Thyroid gland (tissue), 4 donors: ENCODE measurements at regions not wholly inside any gene's neighbourhood (a gene's known extent, or its start where the extent isn't known, plus 50 kb on each side); places are given as distances from the start of the nearest gene placed in this dataset.

Experiments
- DNase-seq, 2 donors: peaks; one replicate each; pipeline ENCODE4 v3.0.0-alpha.2; 2019
- H3K27ac ChIP-seq, 3 donors: fragments of 200-600 bp; sonication (generic); 1 replicate in 2 of 3; 2 replicates in 1 of 3; pipeline ENCODE4 v1.5.1; 2016 to 2019; ENCODE audit warnings: mild to moderate bottlenecking in 1 of 3, moderate library complexity in 1 of 3
- H3K27me3 ChIP-seq: fragments of 200-600 bp; sonication (generic); one replicate; pipeline ENCODE4 v1.5.1; 2019
- H3K36me3 ChIP-seq, 2 donors: fragments of 200-600 bp; sonication (generic); one replicate each; pipeline ENCODE4 v1.5.1; 2016 to 2019
- H3K4me1 ChIP-seq, 2 donors: fragments of 200-600 bp; sonication (generic); one replicate each; pipeline ENCODE4 v1.5.1; 2017 to 2019
- H3K4me3 ChIP-seq, 3 donors: fragments of 200-600 bp; sonication (generic); replicated peaks in 1 of 3; 1 replicate in 2 of 3; 2 replicates in 1 of 3; pipeline ENCODE4 v1.5.1; 2016; ENCODE audit warnings: mild to moderate bottlenecking in 1 of 3
- H3K9me3 ChIP-seq: fragments of 200-600 bp; sonication (generic); one replicate; pipeline ENCODE4 v1.5.1; 2017
- CTCF ChIP-seq, 6 experiments: fragments of 200-600 bp in 3 of 6; fragments of 450-650 bp in 3 of 6; sonication (generic) in 3 of 6; IDR thresholded peaks; one replicate each; pipeline ENCODE4 v1.5.1; 2016 to 2019; ENCODE audit warnings: antibody characterized with exemption in 6 of 6, mild to moderate bottlenecking in 2 of 6, inconsistent platforms in 1 of 6, moderate library complexity in 1 of 6
- POLR2A ChIP-seq, 2 donors: fragments of 450-650 bp; IDR thresholded peaks; one replicate each; pipeline ENCODE4 v1.6.1; 2017; ENCODE audit warnings: antibody characterized with exemption in 2 of 2, mild to moderate bottlenecking in 2 of 2, moderate library complexity in 1 of 2
- WGBS, 2 donors: methylation state at CpG; one replicate each; pipeline ENCODE4 v1.1.5; 2017; 5-methylcytosine and 5-hydroxymethylcytosine counted together
- intact Hi-C: fragments of 100-400 bp; cut with DNase I; formaldehyde crosslinking; loops from one replicate; pipeline ENCODE4 v1.15.1; 2023

GRCh38 chr9:117516676-117517632, 102.1 kb upstream of the ASTN2 start:
- Histone ChIP-seq H3K9me3 (no peaks in the 10 kb centered on the region), H3K36me3 (no peaks in the 10 kb centered on the region), H3K4me3 (no peak overlapping the region), H3K4me1 (no peaks in the 10 kb centered on the region), H3K27ac (no peak overlapping the region), H3K27me3 (no peaks in the 10 kb centered on the region)
- intact Hi-C loops = no loop called here
- 49 to 55% methylated on average over 4 of the region's 4 CpGs for WGBS, 2 donors
- no peak for DNase-seq
- TF ChIP-seq POLR2A (IDR thresholded peaks at IDR 0.05) = no peak
- TF ChIP-seq CTCF (IDR thresholded peaks at IDR 0.05) = no peak

GRCh38 chr9:117511852-117512481, 97.1 kb upstream of the ASTN2 start:
- H3K4me1 ChIP-seq = no peaks in the 10 kb centered on the region
- no peak overlapping the region for H3K4me3 ChIP-seq
- H3K27me3 ChIP-seq = no peaks in the 10 kb centered on the region
- 80 to 82% methylated on average over 4 of the region's 4 CpGs for WGBS, 2 donors
- TF ChIP-seq POLR2A (IDR thresholded peaks at IDR 0.05) = no peak
- no peak for TF ChIP-seq CTCF (IDR thresholded peaks at IDR 0.05)
- intact Hi-C loops = no loop called here
- no peaks in the 10 kb centered on the region for H3K9me3 ChIP-seq
- H3K36me3 ChIP-seq = no peaks in the 10 kb centered on the region
- DNase-seq = no peak
- no peak overlapping the region for H3K27ac ChIP-seq

- intact Hi-C loops = no loop called here
Observed at GRCh38 chr9:117496307-117496706, 81.5 kb upstream of the ASTN2 start.

GRCh38 chr9:117494401-117495090, 79.7 kb upstream of the ASTN2 start:
- 12 to 16% methylated on average over 3 of the region's 3 CpGs for WGBS, 2 donors
- H3K4me3 ChIP-seq = peak overlapping the region in 1 of 3 donors; percentile 15

More at GRCh38 chr9:117496307-117496706, 81.5 kb upstream of the ASTN2 start:
- WGBS, 2 donors = 90 to 94% methylated on average over 2 of the region's 2 CpGs
- DNase-seq = no peak
- no peak for TF ChIP-seq POLR2A (IDR thresholded peaks at IDR 0.05)
- Histone ChIP-seq H3K27me3 (no peaks in the 10 kb centered on the region), H3K4me1 (no peaks in the 10 kb centered on the region), H3K4me3 (no peak overlapping the region), H3K9me3 (no peaks in the 10 kb centered on the region), H3K36me3 (no peaks in the 10 kb centered on the region), H3K27ac (no peak overlapping the region)

More at GRCh38 chr9:117494401-117495090, 79.7 kb upstream of the ASTN2 start:
- no peaks in the 10 kb centered on the region for H3K36me3 ChIP-seq
- H3K27ac ChIP-seq = no peak overlapping the region
- H3K4me1 ChIP-seq = no peaks in the 10 kb centered on the region
- intact Hi-C loops = no loop called here
- TF ChIP-seq CTCF (IDR thresholded peaks at IDR 0.05) (no peak), POLR2A (IDR thresholded peaks at IDR 0.05) (no peak)
- no peaks in the 10 kb centered on the region for H3K9me3 ChIP-seq
- no peaks in the 10 kb centered on the region for H3K27me3 ChIP-seq
- no peak for DNase-seq
